ENCODE measurements at regions not wholly inside any gene's neighbourhood (a gene's known extent, or its start where the extent isn't known, plus 50 kb on each side); places are given as distances from the start of the nearest gene placed in this dataset.

- no peak for TF ChIP-seq CTCF (IDR thresholded peaks at IDR 0.05 in 8 of 11, conservative IDR thresholded peaks at IDR 0.05 in 3 of 11)
- TF ChIP-seq POLR2AphosphoS5 (IDR thresholded peaks at IDR 0.05): no peak
- no peak for TF ChIP-seq POLR2A (IDR thresholded peaks at IDR 0.05)
These were observed 78.7 kb upstream of the SEPTIN5 start for GRCh38 chr22:19635644-19636043.
